SK-N-MC (cell line): ENCODE measurements at regions not wholly inside any gene's neighbourhood (a gene's known extent, or its start where the extent isn't known, plus 50 kb on each side); places are given as distances from the start of the nearest gene placed in this dataset.

Experiments
- EZH2 ChIP-seq: fragments of 200-600 bp; sonication (generic); IDR thresholded peaks from one replicate; pipeline ENCODE4 v1.6.1; 2017; ENCODE audit warnings: antibody characterized with exemption
- POLR2AphosphoS5 ChIP-seq: IDR thresholded peaks from 2 replicates; pipeline ENCODE4 v1.6.1; 2012; ENCODE audit warnings: mild to moderate bottlenecking, low read depth, low read length, borderline replicate concordance

GRCh38 chr4:188903986-188904385, 764.7 kb downstream of the TRIML1 start:
- TF ChIP-seq EZH2 = no peak
- TF ChIP-seq POLR2AphosphoS5 = no peak
